ENCODE measurements at regions not wholly inside any gene's neighbourhood (a gene's known extent, or its start where the extent isn't known, plus 50 kb on each side); places are given as distances from the start of the nearest gene placed in this dataset.
"Not testable (repeated sequence)": the region's sequence is repeated elsewhere in the genome, so short reads cannot be mapped to it uniquely, and the experiment has no call there.

DNA sequence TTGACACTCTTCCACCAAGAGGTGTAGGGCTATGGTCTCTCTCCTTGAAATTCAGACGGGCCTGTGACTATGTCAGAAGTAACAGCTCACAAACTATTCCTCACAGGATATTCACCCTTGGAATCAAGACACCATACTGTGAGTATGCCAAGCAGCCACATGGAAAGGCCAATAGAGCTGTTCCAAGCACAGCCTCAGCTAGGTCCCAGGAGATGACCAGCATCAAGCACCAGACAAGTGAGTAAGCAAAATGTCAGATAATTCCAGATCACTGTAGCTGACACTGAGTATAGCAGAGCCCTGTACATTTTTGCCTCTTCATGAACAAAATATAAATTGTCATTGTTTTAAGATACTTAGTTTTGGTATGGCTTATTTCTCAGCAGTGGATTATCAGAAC, 88.1 kb upstream of the KCND2 start:
- H3K4me3 Mint-ChIP-seq, result no peak overlapping the region
- H3K4me1 Mint-ChIP-seq (ENCODE audit: low read depth in 2 of 2), result no peaks in the 10 kb centered on the region
- DNase-seq (ENCODE audit: low spot score), result no peak
- no peak for ATAC-seq
- H3K9me3 Mint-ChIP-seq, result peaks cover 7% of the 10 kb centered on the region
- H3K27ac Mint-ChIP-seq, result no peak overlapping the region
- H3K27me3 Mint-ChIP-seq, result no peaks in the 10 kb centered on the region
- H3K36me3 Mint-ChIP-seq, result no peaks in the 10 kb centered on the region

DNA sequence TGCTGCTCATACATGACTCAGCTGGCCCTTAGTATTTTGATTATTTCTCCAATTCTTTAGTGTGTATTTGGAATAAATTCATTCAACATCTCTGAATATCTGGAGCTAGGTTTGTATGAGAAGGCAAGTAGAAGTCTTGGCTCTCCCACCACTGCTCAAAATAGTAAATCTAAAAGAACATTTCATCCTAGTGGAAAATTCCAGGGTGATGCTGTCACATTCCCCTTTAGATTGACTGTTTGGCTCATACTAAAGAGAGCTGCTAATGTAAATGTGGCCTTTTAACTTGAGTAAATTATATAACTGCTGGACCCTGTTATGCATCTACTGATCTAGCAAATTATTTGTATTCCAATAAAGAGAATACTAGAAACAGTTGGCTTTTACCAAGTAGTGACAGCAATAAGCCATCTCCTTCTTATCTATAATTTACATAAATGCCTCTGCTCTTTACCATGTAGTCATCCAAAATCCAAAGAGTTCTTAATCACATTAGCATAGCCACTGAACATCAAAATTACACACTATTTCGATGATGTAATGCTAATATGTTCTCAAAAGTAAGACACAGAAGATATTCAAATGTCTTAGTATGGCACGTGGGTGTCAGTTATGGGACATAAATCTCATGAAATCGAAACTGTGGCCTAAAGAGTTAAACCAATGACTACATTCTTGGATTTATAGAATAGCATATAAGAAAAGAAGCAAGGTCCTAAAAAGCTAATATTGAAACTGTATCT, 86.9 kb upstream of the KCND2 start:
- H3K4me1 Mint-ChIP-seq (ENCODE audit: low read depth in 2 of 2), result no peaks in the 10 kb centered on the region
- H3K27me3 Mint-ChIP-seq, result no peaks in the 10 kb centered on the region
- ATAC-seq, result no peak
- DNase-seq (ENCODE audit: low spot score), result no peak
- H3K27ac Mint-ChIP-seq, result no peak overlapping the region
- H3K9me3 Mint-ChIP-seq, result peaks cover 11% of the 10 kb centered on the region
- H3K4me3 Mint-ChIP-seq, result no peak overlapping the region
- H3K36me3 Mint-ChIP-seq, result no peaks in the 10 kb centered on the region

DNA sequence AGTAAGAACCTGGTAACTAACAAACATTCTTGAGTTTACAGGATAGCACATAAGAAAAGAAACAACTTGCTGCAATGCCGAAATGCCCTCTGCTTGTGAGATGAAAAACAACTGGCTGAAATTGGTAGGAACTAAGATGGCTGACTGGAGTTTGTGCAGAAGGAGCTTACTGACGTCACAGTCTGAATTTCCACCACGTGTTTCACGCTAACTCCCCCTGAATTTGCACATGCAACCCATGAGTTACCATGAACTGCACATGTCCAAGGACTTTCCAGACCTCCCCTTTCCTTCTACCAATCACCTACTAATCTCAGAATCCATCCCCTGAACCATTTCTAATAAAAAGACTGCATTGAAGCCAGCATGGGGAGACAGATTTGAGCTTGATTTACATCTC, 86.3 kb upstream of the KCND2 start:
- DNase-seq (ENCODE audit: low spot score) (no peak), ATAC-seq (no peak)
- Mint-ChIP-seq H3K27me3 (no peaks in the 10 kb centered on the region), H3K4me1 (ENCODE audit: low read depth in 2 of 2) (no peaks in the 10 kb centered on the region), H3K9me3 (peaks cover 11% of the 10 kb centered on the region), H3K36me3 (no peaks in the 10 kb centered on the region), H3K4me3 (no peak overlapping the region), H3K27ac (no peak overlapping the region)

DNA sequence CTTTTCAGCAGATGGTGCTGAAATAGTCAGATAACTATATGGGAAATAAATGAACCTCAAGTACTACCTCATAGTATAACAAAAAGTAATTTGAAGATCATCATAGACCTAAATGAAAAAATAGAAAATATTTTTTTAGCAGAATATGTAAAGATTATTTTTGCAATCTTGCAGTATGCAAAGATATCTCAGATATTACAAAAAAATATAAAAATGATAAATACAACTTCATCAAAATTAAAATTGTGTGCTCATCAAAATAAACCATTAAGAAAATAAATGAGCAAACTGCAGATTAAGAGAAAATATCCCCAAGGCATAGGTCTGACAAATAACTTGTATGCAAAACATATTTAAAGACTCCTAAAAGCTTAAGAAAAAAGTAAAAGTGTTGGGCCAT, 83.4 kb upstream of the KCND2 start:
- H3K36me3 Mint-ChIP-seq, result no peaks in the 10 kb centered on the region
- no peaks in the 10 kb centered on the region for H3K4me1 Mint-ChIP-seq (ENCODE audit: low read depth in 2 of 2)
- no peak overlapping the region for H3K27ac Mint-ChIP-seq
- no peak overlapping the region for H3K4me3 Mint-ChIP-seq
- no peak for ATAC-seq
- H3K9me3 Mint-ChIP-seq, result peaks cover 8% of the 10 kb centered on the region
- no peaks in the 10 kb centered on the region for H3K27me3 Mint-ChIP-seq
- no peak for DNase-seq (ENCODE audit: low spot score)

DNA sequence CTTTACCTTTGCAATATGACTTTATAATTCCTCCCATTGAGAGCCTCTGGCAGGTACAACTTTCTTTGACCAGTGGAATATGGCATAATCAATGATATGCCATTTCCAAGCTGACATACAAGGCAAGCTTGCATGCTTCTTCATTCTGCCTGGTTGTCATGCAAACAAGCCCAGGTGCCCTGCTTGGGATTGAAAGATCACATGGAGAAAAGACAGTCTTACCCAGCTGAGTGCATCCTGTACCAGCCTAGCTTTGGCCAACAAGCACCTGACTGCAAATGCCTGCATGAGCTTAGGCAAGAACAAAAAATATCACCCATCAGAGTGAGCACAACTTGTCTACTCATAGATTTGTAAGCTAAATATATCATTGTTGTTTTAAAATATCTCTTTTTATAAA, 82.9 kb upstream of the KCND2 start:
- Mint-ChIP-seq H3K4me3 (no peak overlapping the region), H3K9me3 (peaks cover 13% of the 10 kb centered on the region), H3K36me3 (no peaks in the 10 kb centered on the region), H3K4me1 (ENCODE audit: low read depth in 2 of 2) (no peaks in the 10 kb centered on the region), H3K27me3 (no peaks in the 10 kb centered on the region), H3K27ac (no peak overlapping the region)
- DNase-seq (ENCODE audit: low spot score) (no peak), ATAC-seq (no peak)

DNA sequence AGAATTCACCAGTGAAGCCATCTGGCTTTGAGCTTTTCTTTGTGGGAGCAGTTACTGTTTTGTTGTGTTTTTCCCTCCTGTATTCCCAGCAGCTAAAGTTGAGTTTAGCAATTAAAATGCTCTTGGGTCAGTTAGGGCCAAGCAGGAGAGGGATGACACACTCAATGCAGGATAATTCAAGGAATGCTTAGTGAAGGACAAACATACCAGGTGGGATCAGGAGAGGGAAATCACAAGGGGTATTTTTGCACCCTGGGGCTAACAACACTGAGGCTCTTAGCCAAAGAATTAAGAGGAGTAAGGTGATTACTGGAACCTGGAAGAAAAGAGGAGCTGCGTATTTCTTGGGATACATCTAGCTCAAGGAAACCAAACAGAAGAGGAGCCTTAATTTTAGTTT, 82.4 kb upstream of the KCND2 start:
- no peaks in the 10 kb centered on the region for H3K27me3 Mint-ChIP-seq
- no peak for ATAC-seq
- no peak overlapping the region for H3K4me3 Mint-ChIP-seq
- no peak for DNase-seq (ENCODE audit: low spot score)
- H3K4me1 Mint-ChIP-seq (ENCODE audit: low read depth in 2 of 2), result no peaks in the 10 kb centered on the region
- H3K27ac Mint-ChIP-seq, result no peak overlapping the region
- peaks cover 18% of the 10 kb centered on the region for H3K9me3 Mint-ChIP-seq
- H3K36me3 Mint-ChIP-seq, result no peaks in the 10 kb centered on the region

DNA sequence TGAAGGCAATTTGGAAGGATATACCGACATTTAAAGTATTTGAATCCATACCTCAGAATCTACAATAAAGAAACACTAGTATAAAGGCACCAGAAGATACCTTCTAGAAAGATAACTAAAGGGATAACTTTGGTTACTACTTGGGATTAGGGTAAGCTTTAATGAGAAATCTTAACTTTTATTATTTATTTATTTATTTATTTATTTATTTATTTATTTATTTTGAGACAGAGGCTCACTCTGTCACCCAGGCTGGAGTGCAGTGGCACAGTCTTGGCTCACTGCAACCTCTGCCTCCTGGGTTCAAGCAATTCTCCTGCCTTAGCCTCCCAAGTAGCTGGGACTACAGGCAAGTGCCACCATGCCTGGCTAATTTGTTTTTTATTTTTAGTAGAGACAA, 81.6 kb upstream of the KCND2 start:
- H3K9me3 Mint-ChIP-seq, result peaks cover 19% of the 10 kb centered on the region
- DNase-seq (ENCODE audit: low spot score); H3K36me3 Mint-ChIP-seq; H3K27me3 Mint-ChIP-seq; H3K4me1 Mint-ChIP-seq (ENCODE audit: low read depth in 2 of 2); H3K27ac Mint-ChIP-seq; ATAC-seq; H3K4me3 Mint-ChIP-seq: not testable (repeated sequence)

DNA sequence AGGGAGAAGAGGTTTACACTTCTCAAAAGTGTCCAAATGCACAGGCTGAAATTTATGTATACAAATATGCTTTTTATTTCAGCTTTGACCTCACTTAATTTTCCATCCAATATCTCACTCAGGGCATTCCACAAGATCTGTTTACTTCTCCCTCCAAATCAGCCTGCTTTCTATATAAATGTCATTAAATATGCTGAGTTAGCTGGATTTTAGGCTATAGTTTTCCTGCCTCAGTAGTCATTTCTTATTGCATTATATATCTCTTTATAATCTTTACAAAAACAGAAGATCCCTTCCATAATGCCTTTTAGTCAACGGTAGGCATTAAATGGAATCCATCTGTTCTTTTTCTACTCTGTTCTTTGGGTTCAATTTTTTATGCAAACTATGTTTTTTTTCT, 71.7 kb upstream of the KCND2 start:
- DNase-seq (ENCODE audit: low spot score) (no peak), ATAC-seq (no peak)
- Mint-ChIP-seq H3K27me3 (no peaks in the 10 kb centered on the region), H3K4me3 (no peak overlapping the region), H3K4me1 (ENCODE audit: low read depth in 2 of 2) (no peaks in the 10 kb centered on the region), H3K36me3 (no peaks in the 10 kb centered on the region), H3K27ac (no peak overlapping the region), H3K9me3 (no peaks in the 10 kb centered on the region)

DNA sequence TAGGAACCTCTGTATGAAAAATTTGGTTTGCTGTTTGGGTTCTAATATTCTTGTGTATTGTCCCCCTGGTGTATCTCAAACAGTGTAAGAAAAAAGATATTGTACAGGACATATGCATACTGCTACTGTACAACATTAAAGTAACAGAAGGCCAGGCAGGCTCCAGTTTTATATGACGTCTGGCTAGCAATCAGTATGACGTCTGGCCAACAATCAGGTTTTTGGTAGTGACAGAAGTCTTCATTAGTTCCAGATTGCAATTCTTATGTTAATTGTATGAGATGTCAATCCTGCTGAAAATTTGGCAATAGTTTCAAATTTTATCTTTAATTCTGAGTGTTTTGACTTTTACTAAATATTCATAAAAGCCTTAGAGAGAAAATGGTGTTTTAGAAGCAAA, 67.9 kb upstream of the KCND2 start:
- ATAC-seq (no peak), DNase-seq (ENCODE audit: low spot score) (no peak)
- H3K4me1 Mint-ChIP-seq (ENCODE audit: low read depth in 2 of 2), result no peaks in the 10 kb centered on the region
- peaks cover 18% of the 10 kb centered on the region for H3K36me3 Mint-ChIP-seq
- no peak overlapping the region for H3K4me3 Mint-ChIP-seq
- H3K27ac Mint-ChIP-seq, result no peak overlapping the region
- no peaks in the 10 kb centered on the region for H3K27me3 Mint-ChIP-seq
- H3K9me3 Mint-ChIP-seq, result peaks cover 17% of the 10 kb centered on the region

DNA sequence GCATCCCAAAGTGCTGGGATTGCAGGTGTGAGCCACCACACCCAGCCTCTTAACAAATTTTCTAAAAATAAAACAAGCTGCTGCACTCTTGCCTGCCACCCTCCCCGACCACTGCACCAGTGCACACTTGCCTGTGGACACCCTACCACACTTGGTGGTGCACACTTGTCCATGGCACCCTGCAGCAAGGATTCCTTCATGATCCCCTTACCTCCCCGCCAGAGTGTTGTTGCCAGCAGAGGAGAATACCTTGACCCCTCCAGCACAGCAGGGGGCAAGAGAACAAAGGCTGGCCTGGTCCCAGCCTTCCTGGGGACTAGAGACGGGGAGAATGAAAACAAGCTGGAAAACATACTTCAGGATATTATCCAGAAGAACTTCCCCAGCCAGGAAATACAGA, 65.9 kb upstream of the KCND2 start:
- Mint-ChIP-seq H3K4me3 (no peak overlapping the region), H3K9me3 (peaks cover 21% of the 10 kb centered on the region), H3K36me3 (peaks cover 18% of the 10 kb centered on the region), H3K27ac (no peak overlapping the region), H3K4me1 (ENCODE audit: low read depth in 2 of 2) (no peaks in the 10 kb centered on the region), H3K27me3 (no peaks in the 10 kb centered on the region)
- DNase-seq (ENCODE audit: low spot score) (no peak), ATAC-seq (no peak)

DNA sequence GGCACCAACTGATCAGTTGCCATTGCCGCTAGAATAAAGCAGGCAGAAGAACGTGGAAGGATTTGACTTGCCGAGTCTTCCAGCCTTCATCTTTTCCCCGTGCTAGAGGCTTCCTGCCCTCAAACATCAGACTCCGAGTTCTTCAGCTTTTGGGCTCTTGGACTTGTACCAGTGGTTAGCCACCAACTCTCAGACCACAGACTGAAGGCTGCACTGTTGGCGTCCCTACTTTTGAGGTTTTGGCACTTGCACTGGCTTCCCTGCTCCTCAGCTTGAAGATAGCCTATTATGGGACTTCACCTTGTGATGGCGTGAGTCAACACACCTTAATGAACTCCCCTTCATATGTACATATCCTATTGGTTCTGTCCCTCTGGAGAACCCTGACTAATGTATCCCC, 57.3 kb upstream of the KCND2 start:
- Mint-ChIP-seq H3K27ac (no peak overlapping the region), H3K36me3 (no peaks in the 10 kb centered on the region), H3K9me3 (peaks cover 12% of the 10 kb centered on the region), H3K27me3 (no peaks in the 10 kb centered on the region), H3K4me1 (ENCODE audit: low read depth in 2 of 2) (no peaks in the 10 kb centered on the region), H3K4me3 (no peak overlapping the region)
- DNase-seq (ENCODE audit: low spot score) (no peak), ATAC-seq (no peak)

DNA sequence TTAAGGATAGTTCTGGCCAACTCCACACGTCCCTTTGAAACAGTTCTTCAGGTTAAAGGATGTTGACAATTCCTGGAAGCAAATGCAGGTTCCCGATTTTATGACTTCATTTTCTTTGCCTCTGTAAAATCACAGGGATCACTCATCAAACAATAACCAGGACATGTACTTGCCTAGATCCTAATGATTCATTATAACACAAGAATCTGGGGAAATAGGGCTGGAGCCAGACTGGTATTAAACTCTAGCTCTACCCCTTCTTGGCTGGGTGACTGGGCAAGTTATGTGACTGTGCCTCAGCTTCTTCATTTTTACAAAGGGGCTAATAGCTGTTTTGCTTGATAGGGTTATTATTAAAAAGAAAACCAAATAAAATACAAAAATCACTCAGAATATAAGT, 56.0 kb upstream of the KCND2 start:
- peaks cover 12% of the 10 kb centered on the region for H3K9me3 Mint-ChIP-seq
- H3K27me3 Mint-ChIP-seq, result no peaks in the 10 kb centered on the region
- no peak for DNase-seq (ENCODE audit: low spot score)
- no peaks in the 10 kb centered on the region for H3K4me1 Mint-ChIP-seq (ENCODE audit: low read depth in 2 of 2)
- H3K36me3 Mint-ChIP-seq, result no peaks in the 10 kb centered on the region
- no peak overlapping the region for H3K27ac Mint-ChIP-seq
- no peak overlapping the region for H3K4me3 Mint-ChIP-seq
- ATAC-seq, result no peak

DNA sequence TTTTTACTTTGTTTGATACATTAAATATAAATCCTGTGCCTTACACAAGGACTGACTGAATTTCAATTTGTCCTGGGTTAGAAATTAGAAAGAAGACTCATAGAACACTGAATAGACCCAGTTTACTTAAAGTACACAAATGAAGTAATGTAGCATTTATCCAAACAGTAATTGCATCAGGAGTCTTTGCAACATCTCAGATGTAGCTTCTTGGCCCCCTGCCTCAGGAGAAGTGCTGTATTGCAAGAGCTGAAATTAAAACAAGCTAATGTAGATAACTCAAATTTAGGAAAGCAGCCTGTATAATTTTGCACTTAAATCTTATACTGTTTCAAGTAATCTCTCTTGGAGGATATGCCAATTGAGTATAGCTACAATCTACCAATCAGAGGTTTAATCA, 54.3 kb upstream of the KCND2 start:
- no peaks in the 10 kb centered on the region for H3K36me3 Mint-ChIP-seq
- H3K27ac Mint-ChIP-seq, result no peak overlapping the region
- ATAC-seq (no peak), DNase-seq (ENCODE audit: low spot score) (no peak)
- no peak overlapping the region for H3K4me3 Mint-ChIP-seq
- H3K9me3 Mint-ChIP-seq, result peaks cover 4% of the 10 kb centered on the region
- H3K4me1 Mint-ChIP-seq (ENCODE audit: low read depth in 2 of 2), result no peaks in the 10 kb centered on the region
- no peaks in the 10 kb centered on the region for H3K27me3 Mint-ChIP-seq

DNA sequence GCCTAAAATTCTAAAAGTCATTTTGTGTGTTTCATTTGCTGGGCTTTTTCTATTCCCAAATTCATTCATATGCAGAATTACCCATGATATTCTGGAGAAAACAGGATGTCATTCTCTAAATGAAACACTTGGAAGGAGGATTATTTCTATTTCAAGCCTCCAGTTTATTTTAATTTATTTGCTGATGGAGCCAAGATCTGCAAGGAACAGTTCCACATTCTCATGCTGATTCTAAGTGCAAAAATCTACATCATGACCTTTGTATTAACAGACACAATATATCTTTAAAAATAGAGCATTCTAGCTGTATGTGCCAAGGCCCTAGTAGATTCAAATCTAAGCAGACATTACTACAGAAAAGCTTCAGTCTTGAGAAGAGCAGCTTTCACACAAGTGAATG, 51.3 kb upstream of the KCND2 start:
- Mint-ChIP-seq H3K27me3 (no peaks in the 10 kb centered on the region), H3K4me1 (ENCODE audit: low read depth in 2 of 2) (no peaks in the 10 kb centered on the region), H3K27ac (no peak overlapping the region), H3K4me3 (no peak overlapping the region), H3K36me3 (no peaks in the 10 kb centered on the region), H3K9me3 (peaks cover 4% of the 10 kb centered on the region)
- no peak for ATAC-seq
- DNase-seq (ENCODE audit: low spot score), result no peak

Measured in natural killer cell treated with Interleukin-12 subunit alpha and Interleukin-12 subunit beta and Interleukin-15 and Interleukin-18, amount 100 ng/mL, for 72 hours (primary cell).